Panc1 (cell line): ENCODE measurements at regions not wholly inside any gene's neighbourhood (a gene's known extent, or its start where the extent isn't known, plus 50 kb on each side); places are given as distances from the start of the nearest gene placed in this dataset.
A peak's percentile ranks its signal among the peaks of the same experiment; 100 is the strongest.
"Not testable (repeated sequence)": the region's sequence is repeated elsewhere in the genome, so short reads cannot be mapped to it uniquely, and the experiment has no call there.

Experiments
- ATAC-seq: fragments of 200-7000 bp; cut with Tn5 transposase; 2 replicates; pipeline ENCODE4 v1.9.1; 2020; ENCODE audit warnings: mild to moderate bottlenecking, moderate library complexity
- BruUV-seq: library from RNA; stranded (reverse); fragments of 400-500 nt; replicated peaks from 2 replicates; lab custom pipeline; 2021; lab: Mats Ljungman, UMichigan
- CTCF ChIA-PET: fragments of 300-600 bp; sonication (Branson Sonifier 250); formaldehyde crosslinking; loops from one replicate; lab custom pipeline; 2022; ENCODE audit warnings: antibody characterized with exemption; lab: Charles Lee
- POLR2A ChIA-PET: fragments of 300-600 bp; sonication (Branson Sonifier 250); formaldehyde crosslinking; loops from one replicate; lab custom pipeline; 2022; ENCODE audit warnings: antibody characterized with exemption; lab: Charles Lee
- DNase-seq: peaks from one replicate; pipeline ENCODE4 v3.0.0-alpha.2; 2010; ENCODE audit warnings: low read depth, low spot score
- H3K27ac ChIP-seq: 2 replicates; pipeline ENCODE4 v1.5.1; 2011; ENCODE audit warnings: mild to moderate bottlenecking, low read length, inconsistent platforms
- H3K27me3 ChIP-seq: fragments of 200-500 bp; sonication (Bioruptor generic); 2 replicates; pipeline ENCODE4 v1.6.0; 2014; ENCODE audit warnings: low read length, inconsistent platforms; ENCODE audit not compliant: control insufficient read depth, insufficient read depth
- H3K36me3 ChIP-seq: fragments of 200-500 bp; sonication (Bioruptor generic); 2 replicates; pipeline ENCODE4 v1.5.1; 2014; ENCODE audit warnings: inconsistent platforms, mild to moderate bottlenecking, low read length, moderate library complexity; ENCODE audit not compliant: control insufficient read depth, insufficient read depth
- H3K4me1 ChIP-seq: 2 replicates; pipeline ENCODE4 v1.5.1; 2011; ENCODE audit warnings: inconsistent platforms, mild to moderate bottlenecking, low read length, moderate library complexity; ENCODE audit not compliant: control insufficient read depth, insufficient read depth
- H3K4me3 ChIP-seq, 2 experiments: 2 replicates each; pipeline ENCODE4 v1.5.1; 2011 to 2012; ENCODE audit warnings: low read depth in 2 of 2, low read length in 2 of 2, mild to moderate bottlenecking in 2 of 2, inconsistent platforms in 1 of 2, moderate library complexity in 1 of 2
- H3K9me3 ChIP-seq: fragments of 200-500 bp; sonication (Bioruptor generic); 2 replicates; pipeline ENCODE4 v1.5.1; 2014; ENCODE audit warnings: low read depth, mild to moderate bottlenecking, inconsistent platforms, low read length, moderate library complexity; ENCODE audit not compliant: control insufficient read depth, insufficient read depth
- CTCF ChIP-seq: fragments of 450-650 bp; IDR thresholded peaks from 2 replicates; pipeline ENCODE4 v1.5.1; 2017; ENCODE audit warnings: mild to moderate bottlenecking
- POLR2AphosphoS5 ChIP-seq: IDR thresholded peaks from 2 replicates; pipeline ENCODE4 v1.6.1; 2012; ENCODE audit warnings: mild to moderate bottlenecking, low read depth, low read length, moderate library complexity
- REST ChIP-seq, 2 experiments: IDR thresholded peaks; 2 replicates each; pipeline ENCODE4 v1.6.1; 2011 to 2012; ENCODE audit warnings: low read depth in 2 of 2, control low read depth in 1 of 2, low read length in 1 of 2, mild to moderate bottlenecking in 1 of 2, moderate library complexity in 1 of 2; ENCODE audit not compliant: insufficient read depth in 1 of 2
- SIN3A ChIP-seq: IDR thresholded peaks from 2 replicates; pipeline ENCODE4 v1.6.1; 2012; ENCODE audit warnings: low read depth, mild to moderate bottlenecking, low read length, moderate library complexity, borderline replicate concordance; ENCODE audit not compliant: insufficient read depth
- TCF7L2 ChIP-seq: IDR thresholded peaks from 2 replicates; pipeline ENCODE4 v1.6.1; 2011; ENCODE audit warnings: mild to moderate bottlenecking, low read depth, low read length, inconsistent platforms
- in situ Hi-C: cut with HindIII; loops from 2 replicates; pipeline ENCODE4 v1.10.0; 2016; ENCODE audit warnings: low sequenced_read_pairs, low pct_unique_long_range_greater_than_20kb
- intact Hi-C: fragments of 100-400 bp; cut with micrococcal nuclease; formaldehyde crosslinking; loops from one replicate; pipeline ENCODE4 v1.10.0; 2022; ENCODE audit not compliant: unreplicated experiment

- intact Hi-C loops, H3K4me1 ChIP-seq, H3K27me3 ChIP-seq, DNase-seq, ATAC-seq, H3K27ac ChIP-seq, CTCF ChIA-PET, in situ Hi-C loops, H3K9me3 ChIP-seq, POLR2A ChIA-PET, BruUV-seq, H3K36me3 ChIP-seq, H3K4me3 ChIP-seq: not testable (repeated sequence)
- peak; percentile 13; the same call in 1 of the 2 replicates for TF ChIP-seq CTCF
Observed at GRCh38 chr7:66451713-66452112, 177.0 kb upstream of the KCTD7 start.

- POLR2A ChIA-PET, result interaction anchor here (0.6 kb wide), 1 partner anchor 265 kb away, joined by 6 read pairs; no protein-coding TSS in a partner anchor
Observed at GRCh38 chr7:66452165-66452564, 176.5 kb upstream of the KCTD7 start.

GRCh38 chr7:66453340-66453739 is 175.3 kb upstream of the KCTD7 start:
- CTCF ChIA-PET, result no interaction called here
- in situ Hi-C loops (no loop called here), intact Hi-C loops (no loop called here)
- Histone ChIP-seq H3K27me3 (no peaks in the 10 kb centered on the region), H3K36me3 (no peaks in the 10 kb centered on the region), H3K4me3 (no peak overlapping the region), H3K4me1 (no peaks in the 10 kb centered on the region), H3K9me3 (no peaks in the 10 kb centered on the region), H3K27ac (no peak overlapping the region)
- no TSS peak for BruUV-seq
- TF ChIP-seq CTCF, result no peak
- no peak for TF ChIP-seq POLR2AphosphoS5
- no peak for TF ChIP-seq TCF7L2
- no peak for TF ChIP-seq REST (IDR thresholded peaks at IDR 0.05; ENCODE audit: insufficient read depth in 1 of 2, low read depth in 2 of 2, low read length in 1 of 2)
- TF ChIP-seq SIN3A, result no peak
- POLR2A ChIA-PET, result no interaction called here
- DNase-seq, result no peak
- ATAC-seq, result no peak

More at GRCh38 chr7:66452165-66452564, 176.5 kb upstream of the KCTD7 start:
- Histone ChIP-seq H3K36me3 (no peaks in the 10 kb centered on the region), H3K27me3 (no peaks in the 10 kb centered on the region), H3K27ac (no peak overlapping the region), H3K4me1 (no peaks in the 10 kb centered on the region), H3K9me3 (no peaks in the 10 kb centered on the region), H3K4me3 (no peak overlapping the region)
- TF ChIP-seq CTCF (no peak), SIN3A (no peak)
- CTCF ChIA-PET, result no interaction called here
- BruUV-seq, result no TSS peak
- ATAC-seq (no peak), DNase-seq (no peak)
- in situ Hi-C loops, result no loop called here
- intact Hi-C loops, result no loop called here
